NCI-H1105 treated with DMSO at 0.1 percent for 48 hours (cell line): ENCODE measurements at regions not wholly inside any gene's neighbourhood (a gene's known extent, or its start where the extent isn't known, plus 50 kb on each side); places are given as distances from the start of the nearest gene placed in this dataset.

Experiments used
- DNase-seq: peaks from one replicate; lab custom pipeline; 2025; lab: John Stamatoyannopoulos, UW

DNA sequence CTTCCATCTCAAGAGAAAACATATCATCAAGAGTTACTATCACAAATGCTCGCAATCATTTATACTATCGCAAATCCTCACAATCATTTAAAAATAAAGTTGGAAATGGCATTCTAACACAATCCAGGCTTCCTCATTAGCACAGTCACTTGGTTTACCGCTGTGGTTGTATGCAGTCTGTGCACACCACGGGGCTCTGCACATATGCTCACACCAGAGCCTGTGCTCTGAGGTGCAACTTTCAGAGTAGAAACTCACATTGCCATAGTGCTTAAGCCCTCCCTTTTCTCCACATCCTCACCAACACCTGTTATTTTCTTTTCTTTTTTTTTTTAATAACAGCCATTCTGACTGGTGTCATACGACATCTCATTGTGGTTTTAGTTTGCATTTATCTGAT, 235.6 kb upstream of the KLF6 start:
- DNase-seq = no peak

DNA sequence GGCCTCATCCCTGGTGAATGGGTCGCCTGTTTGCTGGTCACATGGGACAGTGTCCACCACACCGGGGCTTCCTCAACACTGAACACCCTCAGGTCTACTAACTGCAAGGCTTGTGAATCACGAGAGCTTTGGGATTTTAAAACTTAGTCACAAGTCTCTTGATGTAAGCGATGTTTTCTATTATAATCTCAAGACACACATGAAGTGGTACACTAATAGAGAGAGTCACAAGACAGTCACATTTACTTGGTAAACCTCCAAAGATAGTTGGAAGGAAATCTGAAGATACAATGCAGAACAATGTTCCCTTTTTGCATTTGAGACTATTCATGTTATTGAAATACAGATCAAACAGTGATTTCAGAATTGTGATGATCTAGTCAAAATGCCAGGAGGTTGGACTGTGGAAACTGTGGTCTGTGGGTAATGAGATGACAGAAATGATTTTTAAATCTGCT, 233.1 kb upstream of the KLF6 start:
- DNase-seq = no peak

DNA sequence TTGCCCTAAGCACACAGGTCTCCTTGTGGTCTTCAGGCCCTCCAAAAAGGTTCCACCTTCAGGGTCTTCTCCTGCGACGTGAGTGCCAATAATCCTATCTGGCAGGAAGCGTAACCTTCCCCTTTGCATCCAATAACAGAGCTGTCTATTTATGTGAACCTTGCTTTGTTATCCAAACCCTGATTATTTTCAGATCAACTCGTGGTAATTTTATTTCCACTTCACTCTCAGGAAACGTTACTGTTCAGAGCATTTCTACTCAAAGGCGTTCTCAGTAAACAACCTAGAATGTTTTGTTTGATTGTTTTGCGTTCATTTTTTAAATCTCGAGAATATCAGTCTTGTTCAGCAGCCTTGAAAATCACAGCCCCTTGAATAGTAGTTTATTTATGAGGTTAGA, 232.3 kb upstream of the KLF6 start:
- DNase-seq = no peak

DNA sequence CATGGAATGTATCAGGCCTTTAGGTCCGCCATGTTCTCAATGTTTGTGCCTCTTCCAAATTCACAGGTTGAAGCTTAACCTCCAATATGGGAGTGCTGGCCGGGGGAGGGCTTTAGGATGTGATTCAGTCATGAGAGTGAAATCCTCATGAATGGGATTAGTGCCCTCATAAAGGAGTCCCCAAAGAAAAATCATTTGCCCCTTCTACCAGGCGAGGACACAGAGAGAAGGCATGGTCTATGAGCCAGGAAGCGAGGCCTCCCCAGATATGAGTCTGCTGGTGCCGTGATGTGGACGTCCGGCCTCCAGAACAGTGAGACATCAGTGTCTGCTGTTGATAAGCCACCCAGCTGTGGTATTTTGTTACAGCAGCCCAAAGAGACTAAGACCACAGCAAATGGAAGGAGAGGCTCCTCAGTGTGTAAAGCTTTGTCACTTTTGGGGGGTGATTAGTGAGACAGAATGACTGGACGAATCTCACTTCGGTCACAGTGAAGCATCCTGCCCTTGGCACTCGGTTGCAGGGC, 231.3 kb upstream of the KLF6 start:
- no peak for DNase-seq

DNA sequence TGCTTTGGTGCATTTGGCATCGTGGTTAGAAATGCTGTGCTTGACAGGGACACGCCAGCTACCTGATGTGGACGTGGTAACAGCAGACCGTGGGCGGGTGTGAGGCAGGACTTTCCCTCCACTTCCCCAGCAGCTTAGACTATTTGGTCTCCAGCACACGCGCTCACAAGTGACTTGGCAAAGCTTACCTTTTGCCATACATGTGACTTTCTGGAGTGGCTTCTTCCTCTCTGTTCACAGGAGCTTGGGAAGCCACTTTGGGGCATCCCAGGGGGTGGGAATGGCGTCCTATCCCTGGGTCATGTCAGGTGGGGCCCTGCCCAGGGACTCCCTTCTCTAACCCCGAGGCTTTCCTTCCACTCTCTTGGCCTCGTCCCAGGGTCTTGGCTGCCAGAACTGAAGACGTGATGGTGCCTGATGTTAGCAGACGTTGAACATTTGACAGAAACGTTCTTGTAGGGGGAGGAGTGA, 228.7 kb upstream of the KLF6 start:
- no peak for DNase-seq

DNA sequence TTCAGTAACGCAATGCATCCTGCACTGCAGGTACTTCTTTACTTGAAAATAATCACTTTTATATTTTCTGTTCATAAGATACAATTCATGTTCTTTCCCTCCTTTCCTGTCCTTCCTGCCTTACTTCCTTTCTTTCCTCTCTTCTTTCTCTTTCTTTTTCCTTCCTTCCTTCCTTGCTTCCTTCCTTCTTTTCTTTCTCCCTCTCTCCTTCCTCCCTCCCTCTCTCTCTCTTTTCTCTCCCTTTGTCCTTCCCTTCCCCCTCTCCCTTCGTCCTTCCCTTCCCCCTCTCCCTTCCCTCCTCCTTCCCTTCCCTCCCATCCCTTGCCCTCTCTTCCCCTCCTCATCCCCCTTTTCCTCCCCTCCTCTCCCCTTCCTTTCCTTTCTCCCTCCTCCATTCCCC, 227.8 kb upstream of the KLF6 start:
- no peak for DNase-seq

DNA sequence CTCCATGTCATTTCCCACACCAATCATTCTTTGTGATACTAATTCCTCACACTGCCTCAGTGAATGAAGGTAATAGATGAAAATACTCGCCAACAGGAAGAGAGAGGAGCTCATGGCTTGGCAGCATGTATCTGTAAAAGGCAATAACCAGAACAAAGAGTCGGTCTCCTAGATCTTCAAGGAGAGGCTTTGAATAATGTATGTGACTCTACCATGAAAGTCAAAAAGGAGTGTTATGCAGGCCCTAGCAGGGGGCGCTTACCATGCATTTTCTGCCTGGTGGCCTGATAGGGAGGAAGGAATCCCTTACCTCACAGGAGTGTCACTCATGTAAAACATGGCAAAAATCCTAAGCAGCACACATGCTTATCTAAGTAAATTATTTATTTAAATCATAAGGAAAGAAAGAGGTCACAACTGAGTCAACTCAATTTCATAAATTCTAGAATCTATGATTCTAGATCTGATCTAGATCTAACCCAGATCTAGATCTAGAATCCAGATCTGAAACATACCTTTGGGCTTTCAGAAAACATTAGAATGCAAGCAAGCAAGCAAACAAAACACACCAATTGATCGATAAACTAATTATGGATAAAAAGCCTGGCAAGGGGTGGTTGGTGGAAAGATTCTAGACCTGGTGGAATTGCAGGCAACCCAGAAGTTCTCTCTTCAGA, 226.3 kb upstream of the KLF6 start:
- DNase-seq = no peak

DNA sequence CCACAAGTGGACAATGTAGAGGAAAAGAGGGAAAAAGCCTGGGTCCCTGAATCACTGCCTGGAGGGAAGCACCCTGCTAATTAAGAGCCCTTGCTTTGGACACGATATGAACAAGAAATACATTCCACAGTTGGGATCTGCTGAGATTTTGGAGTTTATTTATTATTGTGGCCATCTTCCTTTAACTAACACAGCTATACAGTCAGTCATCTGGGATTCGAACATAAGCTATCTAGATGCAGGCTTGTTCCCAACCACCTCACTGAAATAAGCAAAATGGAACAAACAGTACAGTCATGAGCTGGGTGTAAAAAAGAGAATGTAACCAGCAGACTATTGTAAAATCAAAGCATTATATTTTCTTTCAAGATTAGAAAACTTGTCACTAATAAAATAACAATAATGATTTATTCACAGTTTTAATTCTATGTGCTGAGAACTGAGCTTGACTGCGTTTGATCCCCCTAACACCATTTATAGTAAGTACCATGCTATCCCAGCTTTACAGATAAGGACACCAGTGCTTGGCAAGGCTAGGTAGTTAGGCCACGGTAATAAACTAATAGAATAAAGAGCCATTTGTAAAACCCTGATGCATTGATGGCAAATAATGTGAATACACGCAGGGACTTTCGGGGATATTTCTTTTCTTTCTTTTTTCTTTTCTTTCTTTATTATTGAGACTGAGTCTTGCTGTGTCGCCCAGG, 223.8 kb upstream of the KLF6 start:
- DNase-seq = no peak

DNA sequence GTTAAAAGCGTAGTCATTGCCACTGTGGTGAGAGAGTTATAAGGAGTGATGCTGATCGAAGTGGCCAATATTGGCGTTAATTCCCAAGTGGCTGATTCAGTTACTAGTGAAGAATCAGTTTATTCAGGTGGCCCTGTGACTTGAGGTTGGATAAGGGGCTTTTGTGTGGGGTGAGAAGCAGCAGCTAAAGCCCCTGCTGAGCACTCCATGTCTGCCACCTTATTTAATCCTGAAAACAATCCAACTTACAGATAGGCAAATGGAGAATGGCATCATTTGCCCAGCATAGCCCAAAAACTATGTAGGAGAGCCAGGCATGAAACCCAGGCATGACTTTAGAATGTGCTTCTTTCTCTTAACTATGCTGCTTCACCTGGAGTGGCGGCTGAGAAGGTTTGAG, 222.8 kb upstream of the KLF6 start:
- no peak for DNase-seq

DNA sequence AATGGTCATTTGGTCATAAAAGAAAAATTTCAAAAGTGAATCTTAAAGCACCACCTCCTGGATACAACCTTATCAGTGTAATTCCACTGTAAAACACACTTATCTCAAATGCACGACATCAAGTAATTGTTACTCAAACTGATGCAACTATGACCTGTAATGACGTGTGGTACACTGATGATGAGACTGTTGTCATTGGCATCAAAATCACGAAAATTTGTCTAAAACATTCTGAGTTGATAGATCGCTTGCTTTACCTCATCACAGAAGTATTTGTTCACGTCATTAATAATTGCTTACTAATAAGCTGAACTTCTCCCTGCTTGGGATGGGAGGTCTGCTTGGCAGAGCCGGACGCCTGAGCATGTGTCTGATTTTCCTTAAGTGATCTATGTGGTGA, 221.8 kb upstream of the KLF6 start:
- no peak for DNase-seq

DNA sequence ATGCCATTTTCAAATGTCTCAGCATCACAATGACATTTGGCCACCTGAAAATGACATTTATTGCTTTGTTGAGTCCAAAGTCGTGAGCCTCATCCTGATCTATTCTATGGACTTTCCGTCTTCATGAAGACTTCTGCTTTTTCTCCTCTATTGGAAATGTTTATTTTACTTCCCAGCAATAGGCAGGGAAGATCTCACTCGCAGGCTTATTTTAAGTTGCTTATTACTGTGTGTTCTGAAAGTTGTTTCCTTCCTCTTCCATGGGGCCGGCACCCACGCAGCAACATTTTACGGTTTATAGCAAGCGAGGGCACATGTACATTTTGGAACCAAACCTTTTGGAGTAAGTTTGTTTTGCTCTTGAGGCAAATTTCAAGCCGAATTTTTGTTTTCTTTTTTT, 221.0 kb upstream of the KLF6 start:
- no peak for DNase-seq

DNA sequence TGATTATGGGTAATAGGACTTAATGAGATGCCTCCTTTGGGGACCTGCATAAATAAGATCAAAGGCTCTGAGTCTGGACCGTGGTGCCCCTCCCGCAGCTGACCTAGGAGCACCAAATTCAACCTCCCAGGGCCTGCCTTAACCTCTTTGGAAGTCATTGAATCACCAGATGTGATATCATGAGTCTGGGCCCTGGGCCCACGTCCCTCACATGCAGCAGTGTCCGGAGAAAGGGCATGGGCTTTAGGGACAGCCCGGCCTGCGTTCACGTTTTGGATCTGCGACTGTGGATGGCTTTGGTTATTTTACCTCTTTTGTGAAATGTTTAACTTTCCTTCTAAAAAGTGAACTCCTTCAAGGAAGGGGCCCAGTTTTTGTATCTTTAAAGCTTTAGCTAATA, 220.0 kb upstream of the KLF6 start:
- no peak for DNase-seq

DNA sequence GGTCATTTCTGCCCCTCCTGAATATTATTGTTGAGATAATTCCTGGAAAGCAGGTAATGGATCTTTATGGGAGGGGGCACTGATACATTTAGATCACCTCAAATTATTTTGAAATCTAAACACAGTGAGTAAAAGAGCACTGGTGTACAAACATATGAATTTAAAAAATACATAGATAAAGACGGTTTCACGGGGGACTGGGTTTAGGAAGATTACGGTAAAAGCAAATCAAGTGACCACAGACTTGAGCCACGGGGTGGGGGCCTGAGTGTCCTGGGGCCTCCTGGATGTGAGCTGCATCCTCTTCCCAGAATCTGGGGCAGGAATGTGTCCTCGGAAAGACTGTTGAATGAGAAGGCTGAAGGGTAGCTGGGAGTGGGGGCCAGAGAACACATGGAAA, 219.1 kb upstream of the KLF6 start:
- no peak for DNase-seq

DNA sequence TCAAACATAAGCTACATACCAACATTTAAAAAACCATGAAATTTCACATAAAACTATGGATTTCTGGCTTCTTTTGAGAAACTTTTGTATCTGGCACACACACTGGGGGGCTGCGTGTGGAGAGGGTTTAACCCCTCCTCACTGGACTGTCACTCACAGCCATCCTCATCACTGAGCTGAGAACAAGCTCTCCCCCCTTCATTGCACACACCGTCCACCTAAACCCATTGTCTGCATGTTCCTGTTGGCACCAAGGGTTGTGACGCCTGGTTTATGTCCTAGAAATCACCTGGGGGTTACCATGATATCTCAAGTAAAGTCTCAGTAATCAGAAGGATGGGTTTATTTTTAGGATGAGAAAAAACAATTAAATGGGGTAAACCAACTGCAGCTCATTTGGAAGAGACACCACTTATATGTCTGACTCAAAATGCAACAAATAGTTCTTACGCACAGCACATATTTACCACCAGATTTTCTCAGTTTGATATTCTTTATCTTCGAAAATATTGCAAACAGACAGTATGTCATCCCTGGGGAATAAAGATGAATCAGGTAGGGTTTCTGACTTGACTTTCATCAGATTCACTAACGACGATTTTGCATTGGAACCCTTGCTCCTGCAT, 218.5 kb upstream of the KLF6 start:
- DNase-seq = no peak

DNA sequence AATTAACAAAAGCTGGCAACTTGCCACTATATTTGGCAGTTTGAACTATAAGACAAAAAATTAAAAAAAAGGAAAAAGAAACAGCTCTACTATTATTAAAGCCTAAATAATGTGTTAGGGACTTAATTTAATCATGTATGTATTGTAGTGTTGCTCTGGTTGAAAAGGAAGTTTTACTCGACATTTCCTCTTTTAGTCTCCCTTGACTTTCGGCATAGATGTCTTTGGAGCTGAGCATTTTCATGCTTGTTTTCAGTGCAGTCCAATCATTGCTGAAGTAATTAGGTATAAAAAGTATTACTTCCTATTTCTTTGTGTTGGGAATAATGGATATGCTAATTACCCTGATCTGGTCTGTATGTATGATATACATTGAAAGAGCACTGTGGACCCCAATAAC, 216.8 kb upstream of the KLF6 start:
- no peak for DNase-seq

DNA sequence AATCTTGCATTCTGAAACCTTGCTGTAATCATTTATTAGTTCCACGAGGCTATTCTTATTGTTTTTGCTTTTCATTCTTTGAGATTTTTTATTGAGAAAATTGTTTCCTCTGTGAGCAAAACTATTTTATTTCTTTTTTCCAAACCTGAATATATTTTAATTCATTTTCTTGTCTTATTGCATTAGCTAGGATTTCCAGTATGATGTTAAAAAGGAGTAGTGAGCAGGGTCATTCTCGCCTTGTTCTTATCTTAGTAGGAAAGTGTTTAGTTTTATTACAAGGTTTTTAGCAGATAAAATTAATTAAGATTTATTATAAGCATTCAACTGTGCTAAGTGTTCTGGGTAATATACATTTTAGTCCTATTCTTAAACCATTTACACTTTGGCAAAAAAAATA, 214.6 kb upstream of the KLF6 start:
- no peak for DNase-seq

DNA sequence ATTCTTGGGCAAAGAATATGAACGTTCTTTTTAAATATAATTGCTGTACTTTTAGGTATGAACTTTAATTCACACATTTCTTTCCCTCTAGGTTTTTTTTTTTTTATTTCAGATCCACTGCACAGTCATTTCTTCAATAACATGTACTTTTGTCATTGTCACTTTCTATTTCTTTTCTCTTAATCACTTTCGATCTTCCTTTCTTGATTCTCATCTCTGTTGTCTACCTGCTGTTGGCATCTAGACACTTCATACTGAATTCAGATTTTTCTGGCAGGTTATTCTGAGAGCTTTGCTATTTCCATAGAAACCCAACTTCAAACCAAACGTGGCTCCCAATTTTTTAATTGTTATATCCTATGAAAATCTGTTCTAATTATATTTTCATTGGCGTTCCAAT, 211.7 kb upstream of the KLF6 start:
- no peak for DNase-seq

DNA sequence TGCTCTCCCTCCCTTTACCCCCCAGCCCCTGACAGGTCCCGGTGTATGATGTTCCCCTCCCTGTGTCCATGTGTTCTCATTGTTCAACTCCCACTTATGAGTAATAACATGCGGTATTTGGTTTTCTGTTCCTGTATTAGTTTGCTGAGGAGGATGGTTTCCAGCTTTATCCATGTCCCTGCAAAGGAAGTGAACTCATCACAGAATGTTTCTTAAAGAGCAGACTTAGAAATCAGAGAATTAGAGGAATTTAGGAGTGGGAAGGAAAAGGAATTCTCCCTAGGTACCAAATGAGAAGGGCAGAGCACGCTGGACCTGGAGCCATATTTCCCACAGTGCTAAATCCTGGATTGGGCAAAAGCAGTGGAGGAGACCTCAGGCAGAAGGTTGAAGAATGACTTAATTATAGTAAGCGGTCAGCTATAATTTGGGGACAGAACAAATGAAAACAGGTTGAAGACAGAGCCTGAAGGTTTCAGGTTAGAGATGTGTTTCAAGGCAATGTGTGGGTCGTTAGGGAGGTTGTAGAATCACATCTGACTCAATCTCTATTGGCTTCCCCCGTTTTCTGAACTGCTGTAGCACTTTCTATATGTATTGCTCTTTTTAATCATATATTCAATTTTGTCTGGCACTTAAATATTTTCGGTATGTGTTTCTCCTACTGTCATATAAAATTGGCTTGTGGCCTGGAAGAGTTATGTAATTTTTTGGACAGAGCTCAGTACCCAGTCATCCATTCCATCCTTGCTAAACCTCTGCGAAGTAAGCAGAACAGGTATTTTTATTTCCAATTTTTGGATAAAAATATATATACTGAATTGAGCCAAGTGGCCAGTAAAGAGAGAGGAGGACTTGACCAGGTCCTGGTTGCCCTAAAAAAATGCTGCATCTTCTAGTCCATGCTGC, 210.5 kb upstream of the KLF6 start:
- no peak for DNase-seq

DNA sequence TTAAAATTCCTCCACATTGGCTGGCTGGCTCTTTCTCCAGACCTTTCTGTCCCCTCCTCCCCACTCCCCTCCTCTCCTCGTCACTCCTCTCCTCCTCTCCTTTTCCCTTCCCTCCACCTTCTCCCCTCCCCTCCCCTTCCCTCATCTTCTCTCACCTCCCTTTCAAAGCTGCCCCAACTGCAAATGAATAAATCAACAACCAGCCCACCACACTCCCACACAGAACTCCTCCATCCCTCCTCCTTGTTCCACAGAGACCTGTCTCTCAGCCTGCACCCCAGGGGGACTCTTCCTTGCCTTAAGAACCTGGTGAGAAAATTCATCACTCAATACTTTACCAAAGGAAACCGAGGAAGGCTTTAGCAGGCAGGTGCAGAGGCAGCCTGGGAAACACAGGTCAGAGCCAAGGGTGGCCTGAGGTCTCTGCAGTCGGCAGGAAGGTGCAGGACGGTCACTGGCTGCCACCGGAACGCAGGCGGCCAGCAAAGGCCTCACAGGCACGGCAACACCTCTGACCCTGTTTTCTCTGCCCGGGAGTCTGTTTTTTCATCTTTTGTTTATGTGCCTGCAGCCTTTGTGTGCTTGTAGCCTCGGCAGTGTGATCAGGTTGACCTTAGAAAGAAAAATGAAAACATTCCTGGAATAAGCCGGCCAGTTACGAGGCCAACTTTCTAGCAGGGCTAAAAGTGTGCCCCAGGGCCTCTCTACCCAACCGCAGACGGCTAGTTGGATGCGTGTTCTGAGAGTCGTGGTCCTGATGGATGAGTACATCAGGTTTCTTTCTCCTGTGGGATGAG, 207.6 kb upstream of the KLF6 start:
- DNase-seq = no peak

DNA sequence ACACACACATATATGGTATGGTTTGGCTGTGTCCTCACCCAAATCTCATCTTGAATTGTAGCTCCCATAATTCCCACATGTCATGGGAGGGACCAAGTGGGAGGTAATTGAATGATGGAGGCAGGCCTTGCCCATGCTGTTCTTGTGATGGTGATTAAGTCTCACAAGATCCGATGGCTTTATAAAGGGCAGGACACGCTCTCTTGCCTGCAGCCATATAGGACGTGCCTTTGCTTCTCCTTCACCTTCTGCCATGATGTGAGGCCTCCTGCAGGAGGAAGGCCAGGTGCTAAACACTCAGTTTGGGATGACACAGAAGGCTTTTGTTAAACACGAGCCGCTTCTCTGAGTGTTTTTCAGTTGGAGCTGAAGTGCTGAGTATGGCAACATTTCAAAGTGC, 205.3 kb upstream of the KLF6 start:
- DNase-seq = no peak
